Left ventricle myocardium superior (tissue), 1 donor: ENCODE measurements at regions not wholly inside any gene's neighbourhood (a gene's known extent, or its start where the extent isn't known, plus 50 kb on each side); places are given as distances from the start of the nearest gene placed in this dataset.

Source experiments
- ATAC-seq: fragments of 200-7000 bp; cut with Tn5 transposase; one replicate; pipeline ENCODE4 v1.9.1; 2020; ENCODE audit warnings: mild to moderate bottlenecking, moderate library complexity
- DNase-seq: peaks from one replicate; pipeline ENCODE4 v3.0.0-alpha.2; 2020
- intact Hi-C: fragments of 100-400 bp; cut with micrococcal nuclease; formaldehyde crosslinking; loops from one replicate; pipeline ENCODE4 v1.11.0; 2022
- donor health status: DM: no; HTN: yes; CAD: no; lungs with severe emphysema.

DNA sequence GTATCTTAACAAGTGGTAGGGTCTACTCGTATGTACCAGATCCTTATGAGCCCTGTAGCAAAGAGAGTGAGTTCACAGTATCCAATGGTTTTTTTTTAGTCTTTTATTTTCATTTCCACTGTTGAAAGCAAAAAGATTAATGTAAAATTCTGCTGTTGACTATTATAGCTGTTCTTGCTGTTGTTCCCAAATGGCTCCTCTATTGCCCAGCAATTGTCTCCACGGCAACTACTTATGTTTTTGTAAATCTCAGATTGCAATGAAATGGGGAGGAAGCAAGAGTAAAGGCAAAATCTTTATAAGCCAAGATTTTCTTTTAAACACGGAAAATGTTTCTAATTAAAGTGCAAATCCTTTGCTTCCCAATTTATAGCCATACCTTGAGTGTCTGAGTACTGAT lies 406.1 kb downstream of the EPM2A start:
- intact Hi-C loops: no loop called here
- DNase-seq (no peak), ATAC-seq (no peak)

- ATAC-seq: no peak
- intact Hi-C loops: no loop called here
- no peak for DNase-seq
These were observed 404.3 kb downstream of the EPM2A start for GRCh38 chr6:145331066-145331465.

- intact Hi-C loops: no loop called here
- ATAC-seq: peak; percentile 75
- no peak for DNase-seq
These were observed 403.3 kb downstream of the EPM2A start for GRCh38 chr6:145332011-145332410.

DNA sequence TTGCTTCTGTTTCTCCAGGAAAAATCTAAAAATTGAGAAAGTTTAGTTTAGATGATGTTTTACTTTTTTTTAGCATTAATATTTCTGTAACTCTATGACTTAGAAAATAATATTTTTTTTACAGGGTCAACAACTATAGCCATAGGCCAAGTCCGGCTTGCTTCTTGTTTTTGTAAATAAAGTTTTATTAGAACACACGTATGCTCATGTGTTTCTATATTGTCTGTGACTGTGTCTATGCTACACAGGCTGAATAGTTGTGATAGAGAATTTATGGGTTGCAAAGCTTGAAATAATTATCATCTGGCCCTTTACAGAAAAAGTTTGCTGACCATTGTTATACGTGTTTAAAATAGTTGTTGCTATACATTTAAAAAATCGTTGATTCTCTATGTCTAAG lies 399.2 kb downstream of the EPM2A start:
- ATAC-seq (no peak), DNase-seq (no peak)
- intact Hi-C loops: no loop called here

GRCh38 chr6:145339089-145339488 lies 396.2 kb downstream of the EPM2A start:
- intact Hi-C loops: no loop called here
- ATAC-seq: no peak

DNA sequence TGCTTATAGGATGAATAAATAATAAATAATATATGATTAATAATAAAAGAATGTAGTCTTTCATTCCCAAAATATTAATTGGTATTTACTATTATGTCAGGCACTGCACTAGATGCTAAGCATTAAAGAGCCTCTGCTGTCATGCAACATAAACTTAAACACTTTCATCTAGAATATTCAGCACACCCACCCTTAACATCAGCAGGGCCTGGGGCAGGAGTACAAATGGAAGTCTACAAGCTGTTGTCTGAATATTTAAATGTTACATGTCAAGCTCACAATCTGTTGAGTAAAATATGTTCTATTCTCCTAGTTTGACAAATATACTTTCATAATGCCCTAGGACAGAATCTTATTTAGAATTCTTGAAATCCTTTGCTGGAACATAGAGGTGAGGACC lies 395.1 kb downstream of the EPM2A start:
- no peak for DNase-seq
- no peak for ATAC-seq
- intact Hi-C loops: no loop called here

More at GRCh38 chr6:145339089-145339488, 396.2 kb downstream of the EPM2A start:
- DNase-seq: no peak

- intact Hi-C loops: no loop called here
- DNase-seq: no peak
- ATAC-seq: no peak
These were observed 390.2 kb downstream of the EPM2A start for GRCh38 chr6:145345094-145345493.

DNA sequence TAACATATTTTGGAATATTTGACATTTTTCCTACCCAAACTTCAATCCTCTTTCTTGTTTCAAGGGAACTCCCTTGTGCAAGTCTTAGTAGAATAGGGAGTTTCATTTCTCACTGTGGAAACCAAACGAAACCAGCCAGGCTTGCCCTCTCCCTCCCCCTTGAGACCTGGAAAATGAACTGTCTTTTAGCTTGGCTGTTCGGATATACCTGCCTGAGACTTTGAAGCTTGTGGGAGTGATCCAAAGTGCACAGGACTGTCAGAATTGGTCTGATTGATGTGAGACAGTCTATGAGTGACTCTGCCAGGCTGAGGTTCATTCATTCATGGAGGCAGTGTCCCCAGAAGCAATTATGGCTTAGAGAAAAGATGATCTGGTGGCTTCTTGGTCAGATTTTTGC lies 388.1 kb downstream of the EPM2A start:
- DNase-seq (no peak), ATAC-seq (no peak)
- intact Hi-C loops: no loop called here

DNA sequence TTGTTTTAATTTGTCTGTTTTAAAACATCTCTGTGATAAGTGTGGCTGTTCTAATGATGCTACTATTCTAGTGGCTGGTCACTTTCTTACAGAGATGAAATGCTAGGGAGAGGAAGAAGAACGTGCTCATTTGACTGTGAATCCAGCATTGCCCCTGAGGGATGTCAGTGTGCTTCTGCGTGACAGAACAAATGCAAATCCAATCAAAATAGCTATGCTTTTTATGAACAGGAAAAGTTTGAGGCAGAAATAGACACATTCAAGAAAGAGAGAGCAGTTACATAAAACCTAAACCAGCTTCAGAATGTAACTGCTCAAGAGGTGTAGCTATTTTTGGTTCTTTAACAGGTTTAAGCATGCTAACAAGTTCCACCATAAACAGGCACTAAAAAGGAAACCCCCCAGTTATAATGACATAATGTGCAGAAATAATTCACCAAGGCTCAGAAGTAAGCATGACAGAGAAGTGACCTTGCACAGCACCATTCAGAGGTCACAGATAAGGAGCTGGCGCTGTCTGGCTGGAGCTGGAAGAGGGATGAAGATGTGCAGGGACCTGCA lies 385.3 kb downstream of the EPM2A start:
- intact Hi-C loops: no loop called here
- ATAC-seq: peak; percentile 88
- no peak for DNase-seq

- DNase-seq (no peak), ATAC-seq (no peak)
- intact Hi-C loops: no loop called here
These were observed 384.4 kb downstream of the EPM2A start for GRCh38 chr6:145350928-145351327.

GRCh38 chr6:145352382-145353080 lies 382.8 kb downstream of the EPM2A start:
- DNase-seq (no peak), ATAC-seq (no peak)
- intact Hi-C loops: no loop called here

- DNase-seq (no peak), ATAC-seq (no peak)
- intact Hi-C loops: no loop called here
These were observed 374.5 kb downstream of the EPM2A start for GRCh38 chr6:145360865-145361264.

DNA sequence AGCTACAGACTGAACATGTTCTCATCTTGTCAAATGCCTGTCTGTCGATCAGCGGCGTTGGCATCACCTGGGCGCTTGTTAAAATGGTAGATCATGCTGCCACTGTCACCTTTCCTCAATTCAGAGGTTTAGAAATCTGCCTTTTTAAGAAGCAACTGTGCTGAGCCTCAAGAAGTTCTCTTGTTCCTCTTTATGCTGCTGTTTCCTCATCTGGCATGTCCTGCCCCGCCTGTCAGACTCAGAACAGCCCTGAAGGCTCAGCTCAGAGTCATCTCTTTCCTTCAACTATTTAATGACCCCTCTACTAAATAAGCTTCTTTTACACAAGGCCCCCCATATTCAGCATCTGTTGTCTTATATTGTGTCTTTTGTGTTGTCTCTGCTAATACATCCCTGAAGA lies 368.2 kb downstream of the EPM2A start:
- intact Hi-C loops: no loop called here
- ATAC-seq (no peak), DNase-seq (no peak)

DNA sequence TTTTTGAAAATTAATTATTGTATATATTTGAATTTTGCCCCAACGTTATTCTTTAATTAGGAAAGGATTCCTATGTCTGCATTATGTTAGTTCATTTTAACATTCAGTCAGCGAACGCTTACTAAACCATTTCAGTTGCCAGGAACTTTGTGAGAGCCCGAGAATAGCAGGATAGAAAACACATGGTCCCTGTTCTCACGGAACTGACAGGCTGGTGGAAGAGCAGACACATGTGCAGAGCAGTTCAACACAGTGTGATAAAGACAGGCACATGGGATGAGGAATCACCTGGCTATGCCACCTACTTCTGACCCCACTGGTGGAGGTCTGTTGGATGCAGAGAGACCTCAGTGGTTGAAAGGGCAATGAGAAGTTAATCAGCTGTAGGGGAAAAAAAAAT lies 367.2 kb downstream of the EPM2A start:
- intact Hi-C loops: no loop called here
- no peak for DNase-seq
- ATAC-seq: peak; percentile 58

GRCh38 chr6:145370559-145370958 lies 364.8 kb downstream of the EPM2A start:
- no peak for DNase-seq
- no peak for ATAC-seq
- intact Hi-C loops: no loop called here

- DNase-seq: peak; percentile 34
- intact Hi-C loops: no loop called here
- ATAC-seq: peak; percentile 98
These were observed 362.6 kb downstream of the EPM2A start for GRCh38 chr6:145372671-145373151.

GRCh38 chr6:145373826-145374225 lies 361.5 kb downstream of the EPM2A start:
- ATAC-seq (no peak), DNase-seq (no peak)
- intact Hi-C loops: no loop called here

DNA sequence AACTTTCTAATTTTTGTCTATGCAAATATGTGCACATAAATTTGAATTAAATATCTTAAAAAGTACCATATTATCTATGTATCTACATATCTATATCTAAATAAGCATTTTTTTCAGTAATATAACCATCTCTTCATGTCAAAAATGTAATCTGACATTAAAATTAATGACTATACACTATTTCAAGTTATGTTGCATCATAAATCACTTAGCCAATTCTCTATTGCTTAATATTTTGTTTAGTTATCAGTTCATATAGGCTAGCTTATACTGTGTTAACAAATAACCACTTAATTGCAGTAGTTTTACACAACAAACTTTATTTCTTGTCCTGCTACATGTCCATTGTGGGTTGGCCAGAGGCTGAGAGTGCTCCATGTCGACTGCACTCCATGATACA lies 360.8 kb downstream of the EPM2A start:
- ATAC-seq (no peak), DNase-seq (no peak)
- intact Hi-C loops: no loop called here

DNA sequence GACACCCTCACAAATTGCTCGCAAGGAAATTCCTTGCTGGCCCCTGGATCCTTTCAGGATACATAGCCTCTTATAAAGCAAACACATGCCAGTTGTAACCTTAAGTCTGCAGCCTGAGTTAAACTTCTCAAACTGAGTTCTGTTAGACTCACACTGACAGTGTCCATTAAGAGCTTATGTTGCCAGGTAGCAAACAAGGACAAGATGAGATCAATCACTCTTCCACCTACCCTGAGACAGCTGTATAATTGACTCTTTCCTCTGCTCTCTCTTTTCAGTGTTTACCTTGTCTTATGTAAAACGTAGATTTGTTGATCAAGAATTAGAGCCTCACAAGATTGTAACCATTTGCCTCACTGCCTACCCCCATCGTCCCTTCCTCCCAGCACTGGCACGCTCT lies 359.8 kb downstream of the EPM2A start:
- intact Hi-C loops: no loop called here
- no peak for DNase-seq
- ATAC-seq: no peak

DNA sequence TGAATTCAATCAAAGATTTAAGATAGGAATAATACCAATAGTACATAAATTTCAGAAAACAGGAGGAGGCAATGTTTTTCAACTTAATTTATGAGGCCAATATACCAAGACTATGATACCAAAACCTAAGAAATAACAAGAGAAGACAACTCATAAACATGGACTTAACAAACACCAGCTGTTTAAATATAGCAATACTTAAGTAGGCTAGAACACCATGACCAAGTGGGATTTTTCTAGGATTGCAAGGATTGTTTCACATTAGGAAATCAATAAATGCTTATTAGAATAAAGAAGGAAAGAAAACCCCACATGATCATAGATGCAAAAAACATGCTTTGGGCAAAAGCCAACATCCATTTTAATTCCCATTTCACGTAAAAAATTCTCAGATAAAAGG lies 355.1 kb downstream of the EPM2A start:
- intact Hi-C loops: no loop called here
- ATAC-seq: no peak
- no peak for DNase-seq

DNA sequence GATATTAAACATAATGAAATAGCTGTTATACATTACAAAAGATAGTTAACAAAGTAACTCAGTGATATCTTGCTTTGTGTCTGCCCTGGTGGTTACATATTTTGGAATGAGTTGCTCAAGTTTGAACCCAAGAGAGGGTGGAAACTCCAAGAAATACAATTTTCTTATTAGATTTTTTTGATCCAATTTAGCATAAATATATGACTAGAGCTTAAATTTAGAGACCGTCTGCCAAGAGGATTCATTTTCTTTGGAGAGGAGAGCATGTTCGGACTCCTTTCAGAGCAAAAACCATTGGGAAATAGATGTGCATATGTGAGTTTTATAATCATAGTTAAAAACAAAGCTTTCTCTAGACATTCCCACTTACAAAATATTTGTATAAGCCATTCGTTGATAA lies 353.4 kb downstream of the EPM2A start:
- DNase-seq: no peak
- ATAC-seq: no peak
- intact Hi-C loops: no loop called here
